Progenitor cell of endocrine pancreas (in vitro differentiated cells): ENCODE measurements at regions not wholly inside any gene's neighbourhood (a gene's known extent, or its start where the extent isn't known, plus 50 kb on each side); places are given as distances from the start of the nearest gene placed in this dataset.

Experiments
- DNase-seq: peaks from one replicate; pipeline ENCODE4 v3.0.0; 2021; ENCODE audit warnings: low spot score; ENCODE audit not compliant: unreplicated experiment
- H3K27ac Mint-ChIP-seq: 2 replicates; pipeline ENCODE4 v1.8.0; 2021; ENCODE audit warnings: mild to moderate bottlenecking, moderate library complexity, mixed read lengths
- H3K27me3 Mint-ChIP-seq: 2 replicates; pipeline ENCODE4 v1.8.0; 2021; ENCODE audit warnings: mixed read lengths
- H3K36me3 Mint-ChIP-seq: 2 replicates; pipeline ENCODE4 v1.8.0; 2022; ENCODE audit warnings: mixed read lengths; ENCODE audit not compliant: insufficient read depth
- H3K4me1 Mint-ChIP-seq: 2 replicates; pipeline ENCODE4 v1.8.0; 2021; ENCODE audit warnings: low read depth, mixed read lengths
- H3K4me3 Mint-ChIP-seq: 2 replicates; pipeline ENCODE4 v1.8.0; 2021; ENCODE audit warnings: low read depth, mild to moderate bottlenecking, moderate library complexity, mixed read lengths
- H3K9me3 Mint-ChIP-seq: 2 replicates; pipeline ENCODE4 v1.8.0; 2021; ENCODE audit warnings: low read depth, mixed read lengths
- TF ChIP-seq, protein P1 (sequence below): fragments of 200-600 bp; sonication (generic); IDR thresholded peaks from one replicate; pipeline ENCODE4 v1.5.0; 2021; ENCODE audit warnings: antibody characterized with exemption, mild to moderate bottlenecking; ENCODE audit not compliant: unreplicated experiment

DNA sequence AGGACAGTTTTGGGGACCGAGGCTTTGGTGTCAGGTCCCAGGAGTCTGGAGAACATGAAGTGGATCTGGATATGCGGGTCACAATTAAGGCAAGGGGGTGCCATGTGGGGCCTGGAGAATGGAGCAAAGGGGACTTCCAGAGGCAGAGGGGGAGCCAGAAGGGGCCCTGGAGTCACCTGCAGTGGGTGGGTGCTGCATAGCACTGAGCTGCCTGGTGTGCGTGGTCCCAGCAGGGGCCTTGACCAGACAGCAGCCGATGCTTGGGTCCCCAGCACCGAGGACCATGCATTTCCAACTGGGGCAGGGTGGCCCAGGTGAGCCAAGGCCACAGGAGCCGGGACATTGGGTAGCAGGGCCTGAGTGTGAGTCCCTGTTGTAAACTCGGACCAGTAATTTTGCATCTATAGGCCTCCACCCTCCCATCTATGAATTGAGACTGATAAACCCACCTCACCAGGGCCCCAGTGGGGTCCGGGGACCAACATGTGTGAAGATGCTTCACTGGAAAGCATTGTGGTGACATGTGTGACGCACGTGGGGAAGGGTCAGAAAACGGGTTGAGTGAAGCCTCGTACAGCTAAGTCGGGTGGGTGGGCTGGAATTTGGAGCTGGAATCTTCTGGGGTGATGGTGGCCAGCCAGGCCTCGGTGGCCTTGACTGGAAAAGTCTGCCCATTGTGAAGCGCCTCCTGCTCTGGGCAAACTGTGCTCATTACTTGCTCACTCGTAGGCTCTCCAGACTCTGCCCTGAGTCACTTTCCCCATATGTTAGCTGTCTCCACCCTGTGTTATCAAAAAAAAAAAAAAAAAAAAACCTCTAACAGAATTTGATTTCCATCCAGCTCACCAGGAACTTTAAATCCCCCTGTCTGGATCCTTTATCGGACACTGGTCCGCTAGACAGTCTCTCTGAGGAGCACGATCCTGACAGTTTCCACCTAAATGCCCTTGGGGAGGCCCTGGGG is 90.5 kb upstream of the ZNF469 start:
- DNase-seq, result no peak
- no peak overlapping the region for H3K27ac Mint-ChIP-seq
- H3K27me3 Mint-ChIP-seq, result peaks cover 34% of the 10 kb centered on the region
- H3K9me3 Mint-ChIP-seq, result no peaks in the 10 kb centered on the region
- TF ChIP-seq, protein P1, sequence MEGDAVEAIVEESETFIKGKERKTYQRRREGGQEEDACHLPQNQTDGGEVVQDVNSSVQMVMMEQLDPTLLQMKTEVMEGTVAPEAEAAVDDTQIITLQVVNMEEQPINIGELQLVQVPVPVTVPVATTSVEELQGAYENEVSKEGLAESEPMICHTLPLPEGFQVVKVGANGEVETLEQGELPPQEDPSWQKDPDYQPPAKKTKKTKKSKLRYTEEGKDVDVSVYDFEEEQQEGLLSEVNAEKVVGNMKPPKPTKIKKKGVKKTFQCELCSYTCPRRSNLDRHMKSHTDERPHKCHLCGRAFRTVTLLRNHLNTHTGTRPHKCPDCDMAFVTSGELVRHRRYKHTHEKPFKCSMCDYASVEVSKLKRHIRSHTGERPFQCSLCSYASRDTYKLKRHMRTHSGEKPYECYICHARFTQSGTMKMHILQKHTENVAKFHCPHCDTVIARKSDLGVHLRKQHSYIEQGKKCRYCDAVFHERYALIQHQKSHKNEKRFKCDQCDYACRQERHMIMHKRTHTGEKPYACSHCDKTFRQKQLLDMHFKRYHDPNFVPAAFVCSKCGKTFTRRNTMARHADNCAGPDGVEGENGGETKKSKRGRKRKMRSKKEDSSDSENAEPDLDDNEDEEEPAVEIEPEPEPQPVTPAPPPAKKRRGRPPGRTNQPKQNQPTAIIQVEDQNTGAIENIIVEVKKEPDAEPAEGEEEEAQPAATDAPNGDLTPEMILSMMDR, result no peak
- H3K4me3 Mint-ChIP-seq, result no peak overlapping the region
- H3K4me1 Mint-ChIP-seq, result no peaks in the 10 kb centered on the region
- no peaks in the 10 kb centered on the region for H3K36me3 Mint-ChIP-seq

DNA sequence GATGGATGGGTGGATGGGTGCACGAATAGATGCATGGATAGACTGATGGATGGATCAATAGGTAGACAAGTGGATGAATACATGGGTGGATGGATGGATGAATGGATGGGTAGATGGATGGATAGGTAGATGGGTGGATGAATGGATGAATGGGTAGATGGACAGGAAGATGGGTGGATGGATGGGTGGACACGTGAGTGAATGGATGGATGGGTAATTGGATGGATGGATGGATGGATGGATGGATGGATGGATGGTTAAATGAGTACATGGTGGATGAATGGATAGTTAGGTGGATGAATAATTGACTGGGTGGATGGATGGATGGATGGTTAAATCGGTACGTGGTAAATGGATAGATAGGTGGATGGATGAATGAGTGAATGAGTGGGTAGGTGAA is 89.7 kb upstream of the ZNF469 start:
- TF ChIP-seq, protein P1, result no peak
- Mint-ChIP-seq H3K4me1 (no peaks in the 10 kb centered on the region), H3K36me3 (no peaks in the 10 kb centered on the region), H3K4me3 (no peak overlapping the region), H3K27ac (no peak overlapping the region), H3K9me3 (no peaks in the 10 kb centered on the region), H3K27me3 (peaks cover 42% of the 10 kb centered on the region)
- DNase-seq, result no peak

DNA sequence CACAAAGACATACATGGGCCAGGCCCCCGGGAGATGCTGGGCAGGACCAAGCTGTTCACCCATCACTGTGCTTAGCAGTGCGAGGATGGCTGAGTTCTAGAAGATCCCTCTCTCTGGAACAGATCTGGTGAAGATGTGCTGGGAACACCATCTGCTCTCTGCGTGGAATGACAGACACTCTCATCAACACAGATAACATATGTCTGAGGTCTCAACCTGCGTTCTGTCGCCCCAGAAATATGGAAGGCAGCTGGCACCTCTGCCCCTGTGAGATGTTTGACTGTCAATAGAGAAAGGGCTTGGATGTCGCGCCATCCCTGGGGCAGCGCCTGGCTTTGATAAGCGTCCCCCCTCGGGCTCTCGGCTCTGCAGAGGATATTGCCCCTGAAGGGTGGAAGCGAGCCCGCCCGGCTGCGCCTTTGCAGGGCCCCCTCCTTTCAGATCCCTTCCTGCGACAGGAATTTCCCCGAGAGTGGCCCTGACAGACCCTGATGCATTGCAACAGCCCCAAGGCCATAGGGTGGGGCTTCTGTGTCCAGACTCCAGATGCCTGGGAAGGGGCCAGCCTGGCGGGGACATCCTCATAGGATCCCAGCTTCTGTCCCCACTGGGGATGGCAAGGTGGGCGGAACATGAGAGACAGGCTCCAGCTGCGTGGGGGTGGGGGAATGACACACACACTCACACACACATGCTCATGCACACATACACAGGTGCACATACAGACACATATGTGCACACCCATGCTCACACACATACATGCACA is 86.9 kb upstream of the ZNF469 start:
- no peak overlapping the region for H3K4me3 Mint-ChIP-seq
- H3K27ac Mint-ChIP-seq, result no peak overlapping the region
- H3K36me3 Mint-ChIP-seq, result no peaks in the 10 kb centered on the region
- TF ChIP-seq, protein P1, result no peak
- H3K27me3 Mint-ChIP-seq, result peaks cover 49% of the 10 kb centered on the region
- no peaks in the 10 kb centered on the region for H3K4me1 Mint-ChIP-seq
- H3K9me3 Mint-ChIP-seq, result no peaks in the 10 kb centered on the region
- no peak for DNase-seq

DNA sequence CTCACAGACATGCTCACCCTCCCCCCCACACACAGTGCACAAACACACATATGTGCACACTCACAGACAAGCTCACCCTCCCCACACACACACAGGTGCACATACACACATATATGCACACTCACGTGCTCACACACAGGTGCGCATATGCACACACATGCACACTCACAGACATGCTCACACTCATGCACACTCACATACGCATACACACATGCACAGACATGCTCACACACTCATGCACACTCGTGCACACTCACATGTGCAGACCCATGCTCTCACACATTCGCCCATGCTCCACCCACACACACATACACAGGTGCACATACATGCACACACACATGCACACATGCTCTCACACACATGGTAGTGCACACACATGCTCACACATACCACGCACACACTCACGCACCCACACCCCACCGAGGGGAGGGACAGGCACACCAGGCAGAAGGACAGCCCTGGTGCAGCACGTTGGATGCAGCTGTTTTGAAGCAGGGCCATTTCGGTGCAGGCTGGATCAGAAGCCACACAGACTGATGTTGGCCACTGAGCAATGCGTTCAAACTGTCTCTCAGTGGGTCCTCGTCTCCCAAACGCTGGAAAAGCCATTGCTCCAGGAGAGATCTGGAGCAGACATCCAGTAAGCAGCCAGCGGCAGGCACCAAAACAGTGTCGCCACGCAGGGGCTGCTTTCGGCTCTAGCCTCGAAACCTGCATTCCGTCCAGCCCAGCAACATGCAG is 86.2 kb upstream of the ZNF469 start:
- TF ChIP-seq, protein P1, result no peak
- Mint-ChIP-seq H3K27me3 (peaks cover 44% of the 10 kb centered on the region), H3K9me3 (no peaks in the 10 kb centered on the region), H3K4me3 (no peak overlapping the region), H3K27ac (no peak overlapping the region), H3K4me1 (no peaks in the 10 kb centered on the region), H3K36me3 (no peaks in the 10 kb centered on the region)
- no peak for DNase-seq
